LNCaP clone FGC (cell line): ENCODE measurements at regions not wholly inside any gene's neighbourhood (a gene's known extent, or its start where the extent isn't known, plus 50 kb on each side); places are given as distances from the start of the nearest gene placed in this dataset.

Experiments used
- DNase-seq: peaks from one replicate; pipeline ENCODE4 v3.0.0-alpha.2; 2011; ENCODE audit warnings: low read depth
- H3K4me3 ChIP-seq: 2 replicates; pipeline ENCODE4 v1.5.1; 2011; ENCODE audit warnings: mild to moderate bottlenecking, low read depth, low read length, control low read depth
- TF ChIP-seq, protein P1 (sequence below): IDR thresholded peaks from 2 replicates; pipeline ENCODE4 v1.5.1; 2012; ENCODE audit warnings: mild to moderate bottlenecking; ENCODE audit not compliant: control insufficient read depth, insufficient read depth; ENCODE audit errors: extremely low read depth

DNA sequence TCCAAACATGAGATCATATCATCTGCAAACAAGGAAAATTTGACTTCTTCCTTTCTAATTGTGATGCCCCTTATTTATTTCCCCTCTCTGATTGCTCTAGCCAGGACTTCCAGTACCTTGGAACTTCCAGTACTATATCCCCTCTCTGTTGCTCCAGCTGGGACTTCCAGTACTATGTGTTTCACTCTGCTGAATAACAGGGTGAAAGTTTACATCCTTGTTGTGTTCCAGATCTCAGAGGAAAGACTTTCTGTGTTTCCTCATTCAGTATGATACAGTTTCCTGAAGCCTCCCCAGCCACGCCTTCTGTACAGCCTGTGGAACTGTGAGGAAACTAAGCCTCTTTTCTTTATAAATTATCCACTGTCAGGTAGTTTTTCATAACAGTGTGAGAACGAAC lies 381.3 kb upstream of the FAM47C start:
- no peak overlapping the region for H3K4me3 ChIP-seq
- DNase-seq: no peak
- TF ChIP-seq, protein P1, sequence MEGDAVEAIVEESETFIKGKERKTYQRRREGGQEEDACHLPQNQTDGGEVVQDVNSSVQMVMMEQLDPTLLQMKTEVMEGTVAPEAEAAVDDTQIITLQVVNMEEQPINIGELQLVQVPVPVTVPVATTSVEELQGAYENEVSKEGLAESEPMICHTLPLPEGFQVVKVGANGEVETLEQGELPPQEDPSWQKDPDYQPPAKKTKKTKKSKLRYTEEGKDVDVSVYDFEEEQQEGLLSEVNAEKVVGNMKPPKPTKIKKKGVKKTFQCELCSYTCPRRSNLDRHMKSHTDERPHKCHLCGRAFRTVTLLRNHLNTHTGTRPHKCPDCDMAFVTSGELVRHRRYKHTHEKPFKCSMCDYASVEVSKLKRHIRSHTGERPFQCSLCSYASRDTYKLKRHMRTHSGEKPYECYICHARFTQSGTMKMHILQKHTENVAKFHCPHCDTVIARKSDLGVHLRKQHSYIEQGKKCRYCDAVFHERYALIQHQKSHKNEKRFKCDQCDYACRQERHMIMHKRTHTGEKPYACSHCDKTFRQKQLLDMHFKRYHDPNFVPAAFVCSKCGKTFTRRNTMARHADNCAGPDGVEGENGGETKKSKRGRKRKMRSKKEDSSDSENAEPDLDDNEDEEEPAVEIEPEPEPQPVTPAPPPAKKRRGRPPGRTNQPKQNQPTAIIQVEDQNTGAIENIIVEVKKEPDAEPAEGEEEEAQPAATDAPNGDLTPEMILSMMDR: no peak

GRCh38 chrX:36640232-36640631 lies 367.9 kb upstream of the FAM47C start:
- H3K4me3 ChIP-seq: no peak overlapping the region
- TF ChIP-seq, protein P1: 0 out of 2 replicates have a peak, but pooled peaks have one; percentile 6
- no peak for DNase-seq

DNA sequence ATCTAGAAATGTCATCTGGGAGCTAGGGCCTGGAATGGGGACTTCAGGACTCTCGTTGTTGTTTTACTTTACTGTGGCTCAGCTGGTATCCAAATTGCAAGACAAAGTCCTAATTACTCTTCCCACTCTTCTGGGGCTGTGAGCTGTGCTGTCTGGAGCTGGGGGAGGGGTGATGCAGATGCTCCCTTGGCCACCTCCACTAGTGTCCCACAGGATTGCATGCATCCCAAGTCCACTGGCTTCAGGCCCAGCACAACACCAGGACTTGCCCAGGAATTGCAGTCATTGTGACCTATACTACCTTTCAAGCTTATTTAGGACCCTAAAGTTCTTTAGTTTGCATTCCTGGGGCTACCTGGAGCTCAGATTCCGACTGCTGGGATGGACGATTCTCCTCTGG lies 366.1 kb upstream of the FAM47C start:
- H3K4me3 ChIP-seq: no peak overlapping the region
- TF ChIP-seq, protein P1: no peak
- no peak for DNase-seq

GRCh38 chrX:36650622-36651021 lies 357.5 kb upstream of the FAM47C start:
- no peak for DNase-seq
- no peak overlapping the region for H3K4me3 ChIP-seq
- TF ChIP-seq, protein P1: no peak

GRCh38 chrX:36683507-36683906 lies 324.7 kb upstream of the FAM47C start:
- no peak overlapping the region for H3K4me3 ChIP-seq
- DNase-seq: peak; percentile 53

DNA sequence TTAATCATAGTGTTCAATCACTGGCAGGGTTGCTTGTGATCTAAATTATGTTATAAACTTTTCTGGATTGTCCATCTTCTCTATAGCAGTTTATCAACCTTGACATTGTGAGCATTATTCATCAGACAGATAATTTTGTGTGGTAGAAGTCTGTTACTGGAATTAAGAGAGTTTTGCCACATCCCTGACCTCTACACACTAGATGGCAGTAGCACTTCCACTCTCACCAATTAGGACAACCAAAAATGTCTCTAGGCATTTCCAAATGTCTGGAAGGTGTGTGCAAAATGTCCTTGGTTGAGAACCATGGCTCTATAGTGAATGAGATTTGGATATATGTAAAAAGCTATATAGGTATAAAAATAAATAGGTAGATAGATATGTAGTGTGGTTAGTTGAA lies 324.1 kb upstream of the FAM47C start:
- TF ChIP-seq, protein P1: peak; percentile 41
- no peak for DNase-seq
- no peak overlapping the region for H3K4me3 ChIP-seq

More at GRCh38 chrX:36683507-36683906, 324.7 kb upstream of the FAM47C start:
- TF ChIP-seq, protein P1: no peak

GRCh38 chrX:36721990-36722389 lies 286.2 kb upstream of the FAM47C start:
- H3K4me3 ChIP-seq: no peak overlapping the region
- no peak for DNase-seq
- TF ChIP-seq, protein P1: no peak
